GM19452 (cell line): ENCODE measurements at regions not wholly inside any gene's neighbourhood (a gene's known extent, or its start where the extent isn't known, plus 50 kb on each side); places are given as distances from the start of the nearest gene placed in this dataset.

ENCODE experiments used
- ATAC-seq: cut with Tn5 transposase; IDR thresholded peaks from one replicate; pipeline ENCODE4 v1.9.1; 2021; ENCODE audit not compliant: unreplicated experiment

GRCh38 chr2:105596411-105596921, 148.2 kb upstream of the NCK2 start:
- no peak for ATAC-seq

GRCh38 chr2:105595536-105595935, 149.2 kb upstream of the NCK2 start:
- ATAC-seq, result no peak

- ATAC-seq, result no peak
Measured at GRCh38 chr2:105593221-105593967, 151.3 kb upstream of the NCK2 start.

- no peak for ATAC-seq
Measured at GRCh38 chr2:105592288-105592687, 152.4 kb upstream of the NCK2 start.

- no peak for ATAC-seq
Measured at GRCh38 chr2:105590780-105591660, 153.7 kb upstream of the NCK2 start.

GRCh38 chr2:105588581-105588980, 156.1 kb upstream of the NCK2 start:
- ATAC-seq, result no peak

- ATAC-seq, result no peak
Measured at GRCh38 chr2:105587637-105588036, 157.1 kb upstream of the NCK2 start.

GRCh38 chr2:105584435-105585010, 160.2 kb upstream of the NCK2 start:
- no peak for ATAC-seq

- no peak for ATAC-seq
Measured at GRCh38 chr2:105582952-105583660, 161.6 kb upstream of the NCK2 start.

GRCh38 chr2:105581555-105581944, 163.2 kb upstream of the NCK2 start:
- no peak for ATAC-seq

- ATAC-seq, result no peak
Measured at GRCh38 chr2:105580870-105581554, 163.7 kb upstream of the NCK2 start.

GRCh38 chr2:105580216-105580615, 164.5 kb upstream of the NCK2 start:
- ATAC-seq, result no peak

- ATAC-seq, result no peak
Measured at GRCh38 chr2:105578166-105578565, 166.5 kb upstream of the NCK2 start.

GRCh38 chr2:105577762-105578161, 166.9 kb upstream of the NCK2 start:
- ATAC-seq, result no peak

GRCh38 chr2:105576440-105577241, 168.1 kb upstream of the NCK2 start:
- no peak for ATAC-seq

- no peak for ATAC-seq
Measured at GRCh38 chr2:105576050-105576439, 168.7 kb upstream of the NCK2 start.

GRCh38 chr2:105575499-105576025, 169.2 kb upstream of the NCK2 start:
- no peak for ATAC-seq

GRCh38 chr2:105574796-105575344, 169.8 kb upstream of the NCK2 start:
- no peak for ATAC-seq
